ENCODE measurements at regions not wholly inside any gene's neighbourhood (a gene's known extent, or its start where the extent isn't known, plus 50 kb on each side); places are given as distances from the start of the nearest gene placed in this dataset.

GRCh38 chr4:81642543-81642942 is 170.8 kb upstream of the RASGEF1B start:
- intact Hi-C loops (cut with DNase I), result no loop called here
- WGBS, 2 donors, result 79 to 81% methylated on average over 3 of the region's 3 CpGs
- TF ChIP-seq POLR2A (IDR thresholded peaks at IDR 0.05) (no peak), CTCF (IDR thresholded peaks at IDR 0.05) (no peak)
- H3K4me3 ChIP-seq, result no peak overlapping the region
- H3K36me3 ChIP-seq, result no peaks in the 10 kb centered on the region
- DNase-seq, result no peak
- H3K9me3 ChIP-seq, result no peaks in the 10 kb centered on the region
- no peaks in the 10 kb centered on the region for H3K4me1 ChIP-seq
- no peaks in the 10 kb centered on the region for H3K27me3 ChIP-seq
- H3K27ac ChIP-seq, result no peak overlapping the region

- no peak for TF ChIP-seq CTCF (IDR thresholded peaks at IDR 0.05)
- TF ChIP-seq POLR2A (IDR thresholded peaks at IDR 0.05), result no peak
- H3K4me1 ChIP-seq, result no peaks in the 10 kb centered on the region
- intact Hi-C loops (cut with DNase I), result no loop called here
- no peak overlapping the region for H3K27ac ChIP-seq
- no peaks in the 10 kb centered on the region for H3K9me3 ChIP-seq
- H3K36me3 ChIP-seq, result no peaks in the 10 kb centered on the region
- no peak for DNase-seq
- WGBS, 2 donors, result 67 to 71% methylated on average over 1 of the region's 1 CpG
- no peak overlapping the region for H3K4me3 ChIP-seq
- no peaks in the 10 kb centered on the region for H3K27me3 ChIP-seq
These were observed 167.5 kb upstream of the RASGEF1B start for GRCh38 chr4:81639248-81639647.

- no peak for TF ChIP-seq CTCF (IDR thresholded peaks at IDR 0.05)
- TF ChIP-seq POLR2A (IDR thresholded peaks at IDR 0.05), result no peak
- Histone ChIP-seq H3K36me3 (no peaks in the 10 kb centered on the region), H3K4me3 (no peak overlapping the region), H3K4me1 (no peaks in the 10 kb centered on the region), H3K27me3 (no peaks in the 10 kb centered on the region), H3K27ac (no peak overlapping the region), H3K9me3 (no peaks in the 10 kb centered on the region)
- no peak for DNase-seq
- 95 to 100% methylated on average over 1 of the region's 1 CpG for WGBS, 2 donors
- intact Hi-C loops (cut with DNase I), result no loop called here
These were observed 167.0 kb upstream of the RASGEF1B start for GRCh38 chr4:81638698-81639097.

- peak overlapping the region in 2 of 4 donors; percentile 34 to 56 for H3K27ac ChIP-seq
- H3K9me3 ChIP-seq, result no peaks in the 10 kb centered on the region
- no peaks in the 10 kb centered on the region for H3K36me3 ChIP-seq
- intact Hi-C loops (cut with DNase I), result no loop called here
- peak; percentile 2 for DNase-seq
- peaks cover 0 to 18% (median 5%) of the 10 kb centered on the region in 3 donors for H3K4me1 ChIP-seq
- TF ChIP-seq CTCF (IDR thresholded peaks at IDR 0.05) (no peak), POLR2A (IDR thresholded peaks at IDR 0.05) (no peak)
- no peak overlapping the region for H3K4me3 ChIP-seq
- 29 to 41% methylated on average over 6 of the region's 6 CpGs for WGBS, 2 donors
- H3K27me3 ChIP-seq, result no peaks in the 10 kb centered on the region
These were observed 164.0 kb upstream of the RASGEF1B start for GRCh38 chr4:81635739-81636138.

GRCh38 chr4:81634766-81635549 is 163.3 kb upstream of the RASGEF1B start:
- Histone ChIP-seq H3K4me3 (no peak overlapping the region), H3K9me3 (no peaks in the 10 kb centered on the region), H3K27me3 (no peaks in the 10 kb centered on the region), H3K27ac (peak overlapping the region in 2 of 4 donors; percentile 34 to 56), H3K4me1 (peaks cover 0 to 18% (median 5%) of the 10 kb centered on the region in 3 donors), H3K36me3 (no peaks in the 10 kb centered on the region)
- intact Hi-C loops (cut with DNase I), result no loop called here
- WGBS, 2 donors, result 83 to 95% methylated on average over 1 of the region's 1 CpG
- no peak for DNase-seq
- TF ChIP-seq POLR2A (IDR thresholded peaks at IDR 0.05) (no peak), CTCF (IDR thresholded peaks at IDR 0.05) (no peak)

All from esophagus squamous epithelium (tissue), 5 donors.